HG02981 (cell line): ENCODE measurements at regions not wholly inside any gene's neighbourhood (a gene's known extent, or its start where the extent isn't known, plus 50 kb on each side); places are given as distances from the start of the nearest gene placed in this dataset.
"Not testable (repeated sequence)": the region's sequence is repeated elsewhere in the genome, so short reads cannot be mapped to it uniquely, and the experiment has no call there.

Source experiments
- ATAC-seq: cut with Tn5 transposase; IDR thresholded peaks from one replicate; pipeline ENCODE4 v1.9.1; 2021; ENCODE audit warnings: mild to moderate bottlenecking, moderate library complexity; ENCODE audit not compliant: unreplicated experiment

DNA sequence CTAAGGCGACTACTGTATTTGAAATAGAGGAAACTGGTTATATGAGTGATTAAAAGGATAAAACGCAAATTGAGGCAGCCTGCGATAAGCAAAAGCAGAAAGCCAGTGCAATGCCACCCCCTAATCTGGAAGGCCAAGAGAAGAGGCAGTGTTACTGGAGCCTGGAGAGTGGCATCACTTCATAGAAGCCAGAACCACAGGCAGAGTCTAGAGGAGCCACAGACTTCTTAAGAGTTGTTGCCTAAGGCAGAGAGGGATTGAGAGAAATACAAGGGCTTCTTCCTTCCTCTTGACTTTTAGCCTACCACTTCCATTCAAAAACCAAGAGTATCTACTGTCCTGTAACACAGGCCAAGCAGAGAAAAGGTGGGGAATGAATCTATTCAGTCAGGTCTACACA is 94.9 kb upstream of the SKAP2 start:
- no peak for ATAC-seq

- ATAC-seq: no peak
Observed at GRCh38 chr7:26958834-26959233, 94.4 kb upstream of the SKAP2 start.

DNA sequence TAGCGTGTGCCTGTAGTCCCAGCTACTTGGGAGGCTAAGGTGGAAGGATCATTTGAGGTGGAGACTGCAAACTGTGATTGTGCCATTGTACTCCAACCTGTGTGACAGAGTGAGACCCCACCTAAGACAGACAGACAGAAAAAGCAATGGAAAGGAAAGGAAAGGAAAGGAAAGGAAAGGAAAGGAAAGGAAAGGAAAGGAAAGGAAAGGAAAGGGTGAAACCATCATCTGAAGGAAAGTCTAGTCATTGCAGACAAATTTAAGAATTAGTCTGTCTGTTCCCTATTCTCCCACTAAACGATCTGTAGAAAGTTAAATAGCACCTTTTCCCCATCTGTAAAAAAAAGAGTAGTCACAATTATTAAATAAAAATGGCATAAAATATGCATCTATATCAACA is 91.1 kb upstream of the SKAP2 start:
- no peak for ATAC-seq

- no peak for ATAC-seq
Observed at GRCh38 chr7:26954951-26955350, 90.6 kb upstream of the SKAP2 start.

- ATAC-seq: no peak
Observed at GRCh38 chr7:26951407-26951950, 87.1 kb upstream of the SKAP2 start.

- ATAC-seq: no peak
Observed at GRCh38 chr7:26950889-26951288, 86.5 kb upstream of the SKAP2 start.

- ATAC-seq: no peak
Observed at GRCh38 chr7:26949319-26949718, 84.9 kb upstream of the SKAP2 start.

DNA sequence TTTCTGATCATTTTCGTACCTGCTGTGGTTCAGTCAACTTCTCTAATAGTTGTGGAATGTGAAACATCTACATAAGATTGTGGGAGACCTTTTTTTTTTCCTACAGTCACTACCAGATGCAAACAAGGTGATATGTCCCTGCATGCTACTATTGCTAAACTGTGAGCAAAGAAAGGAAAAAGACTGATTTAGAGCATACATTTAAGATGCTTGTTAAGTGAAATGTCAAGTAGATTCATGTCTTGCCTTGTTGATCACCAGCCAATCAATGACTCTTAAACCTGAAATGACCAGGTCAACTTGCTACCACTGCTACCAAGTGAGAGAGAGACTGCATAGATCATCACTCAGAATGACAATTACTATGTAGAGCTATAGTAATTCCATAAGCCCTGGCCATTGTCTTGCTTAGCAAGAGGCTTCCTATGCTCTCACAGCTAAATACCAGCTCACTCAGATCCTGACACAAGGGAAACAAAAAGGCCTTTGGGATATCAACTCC is 84.3 kb upstream of the SKAP2 start:
- ATAC-seq: no peak

- ATAC-seq: no peak
Observed at GRCh38 chr7:26944501-26945358, 80.3 kb upstream of the SKAP2 start.

DNA sequence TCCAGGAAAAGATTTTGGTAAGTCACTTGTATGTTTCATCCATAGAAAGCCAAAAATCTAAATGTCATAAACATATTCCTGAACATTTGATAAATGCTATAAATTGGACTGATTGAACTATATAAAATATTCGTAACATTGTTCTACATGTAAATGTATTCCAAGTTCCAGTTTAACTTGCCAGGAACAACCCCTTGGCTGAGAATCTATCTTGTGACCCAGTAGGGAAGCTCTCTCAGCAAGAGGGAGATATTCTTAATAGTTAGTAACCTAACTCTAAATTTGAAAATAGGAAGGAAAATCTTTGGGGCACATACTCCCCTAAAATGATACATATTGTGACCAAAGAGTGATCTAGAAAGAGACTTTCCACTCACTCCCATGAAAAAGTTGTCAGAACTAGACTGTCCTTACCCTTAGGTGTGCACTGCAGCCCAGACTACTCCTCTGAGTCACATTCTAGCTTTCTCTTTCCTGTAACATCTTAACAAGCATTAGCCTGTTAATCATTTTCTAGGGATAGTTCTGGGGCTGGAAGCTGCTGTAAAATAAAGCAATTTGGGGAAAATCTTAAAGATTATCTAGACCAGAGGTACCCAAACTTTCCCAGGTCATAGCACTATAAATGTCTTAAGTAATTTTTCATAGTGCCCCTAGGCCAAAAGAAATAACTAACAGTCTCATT is 73.7 kb upstream of the SKAP2 start:
- ATAC-seq: peak; percentile 69

GRCh38 chr7:26937306-26937705 is 72.9 kb upstream of the SKAP2 start:
- no peak for ATAC-seq

GRCh38 chr7:26932616-26933015 is 68.2 kb upstream of the SKAP2 start:
- ATAC-seq: not testable (repeated sequence)

DNA sequence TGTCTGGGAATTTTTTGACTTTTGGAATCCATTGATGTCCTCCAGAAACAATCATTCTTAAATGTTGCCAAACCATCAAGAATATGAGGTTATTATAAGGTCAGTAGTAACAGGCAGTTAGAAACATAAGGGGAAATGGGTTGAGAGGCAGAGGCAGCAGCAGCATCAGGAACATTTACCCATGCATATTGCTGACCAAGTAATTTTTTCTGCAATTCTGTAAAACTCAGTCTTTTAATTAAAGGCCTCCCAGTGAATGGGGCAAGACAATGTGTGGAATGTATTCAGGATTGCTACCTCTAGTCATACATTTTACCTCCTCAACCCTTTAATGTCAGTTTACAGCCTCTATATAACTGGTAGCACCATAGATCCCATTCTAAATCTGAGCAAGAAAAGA is 66.5 kb upstream of the SKAP2 start:
- no peak for ATAC-seq

GRCh38 chr7:26930201-26930600 is 65.8 kb upstream of the SKAP2 start:
- no peak for ATAC-seq

- ATAC-seq: no peak
Observed at GRCh38 chr7:26928703-26929347, 64.4 kb upstream of the SKAP2 start.

- ATAC-seq: no peak
Observed at GRCh38 chr7:26925768-26926167, 61.4 kb upstream of the SKAP2 start.

DNA sequence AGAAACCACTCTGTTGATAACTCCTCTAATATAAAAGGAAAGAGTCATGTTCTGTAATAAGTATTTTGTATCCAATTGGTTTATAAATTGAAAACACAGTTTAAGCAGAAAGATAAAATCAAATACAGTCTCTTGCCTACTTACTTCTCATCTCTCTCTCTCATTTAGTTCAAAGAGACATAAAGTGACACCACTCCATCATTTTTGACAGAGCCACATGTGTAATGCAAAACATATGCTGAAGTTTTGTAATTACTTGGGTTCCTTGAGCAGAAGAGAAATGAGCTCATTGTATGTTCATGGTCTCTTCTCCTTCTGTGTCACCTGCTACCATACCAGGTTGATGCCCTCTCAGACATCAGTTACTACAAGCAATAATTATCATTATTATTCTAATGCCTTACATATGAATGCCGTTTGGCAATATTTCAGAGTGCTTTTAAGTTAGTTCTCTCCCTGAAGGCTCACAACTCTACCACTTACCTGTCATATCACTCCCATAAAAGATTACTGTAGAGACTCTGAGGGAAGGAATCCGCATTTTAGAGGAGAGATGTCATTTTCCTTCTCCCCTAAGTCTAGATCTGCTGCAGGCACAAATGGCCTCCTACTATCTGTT is 59.9 kb upstream of the SKAP2 start:
- no peak for ATAC-seq

DNA sequence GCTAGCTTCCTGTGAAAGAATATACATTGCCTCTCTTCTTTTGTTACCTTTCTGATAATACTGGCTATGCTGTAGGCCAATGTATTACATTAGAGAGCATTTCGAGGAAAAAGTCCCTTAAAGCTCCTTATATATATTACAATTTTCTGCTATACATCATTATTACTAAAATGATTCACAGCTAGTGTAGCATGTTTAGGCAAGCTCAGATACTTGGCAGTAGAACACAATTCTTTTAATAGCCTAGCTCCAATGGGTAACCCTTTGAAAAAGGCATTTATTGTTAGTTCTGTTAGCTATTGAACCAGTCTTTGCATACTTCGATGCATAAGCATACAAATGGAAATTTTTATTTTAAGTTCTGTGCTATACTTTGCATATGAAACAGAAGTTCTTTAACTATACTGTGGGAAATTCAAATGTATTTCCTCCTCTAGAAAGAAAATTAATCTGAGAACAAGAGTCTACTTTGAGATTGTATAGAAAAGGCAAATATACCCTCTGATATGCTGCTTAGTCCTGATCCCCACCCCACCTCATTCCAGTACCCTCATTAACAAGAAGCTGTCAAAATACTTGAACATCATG is 55.6 kb upstream of the SKAP2 start:
- ATAC-seq: no peak

DNA sequence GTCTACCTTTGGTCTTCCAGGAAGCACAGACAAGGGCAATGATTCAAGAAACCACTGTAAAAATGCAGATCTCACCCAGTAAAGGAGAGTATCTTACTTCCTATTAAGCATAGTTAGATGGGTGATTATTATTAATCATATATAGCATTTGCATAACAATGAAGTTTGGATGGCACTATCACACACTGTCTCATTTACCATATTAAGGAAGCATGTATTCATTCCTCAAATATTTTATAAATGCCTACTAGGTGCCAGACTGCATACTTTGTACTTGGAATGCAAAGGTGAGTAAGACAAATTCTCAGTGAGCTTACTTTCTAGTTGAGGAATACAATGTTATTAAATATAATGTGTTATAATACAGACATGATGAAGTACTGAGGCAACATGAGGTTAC is 53.9 kb upstream of the SKAP2 start:
- ATAC-seq: no peak

- ATAC-seq: no peak
Observed at GRCh38 chr7:26916779-26917320, 52.5 kb upstream of the SKAP2 start.
